Esophagus muscularis mucosa (tissue), 3 donors: ENCODE measurements at regions not wholly inside any gene's neighbourhood (a gene's known extent, or its start where the extent isn't known, plus 50 kb on each side); places are given as distances from the start of the nearest gene placed in this dataset.

ENCODE experiments used
- CTCF ChIP-seq, 3 experiments: fragments of 200-600 bp in 2 of 3; fragments of 450-650 bp in 1 of 3; sonication (generic) in 2 of 3; IDR thresholded peaks; one replicate each; pipeline ENCODE4 v1.5.1; 2017 to 2019; ENCODE audit warnings: antibody characterized with exemption in 3 of 3, mild to moderate bottlenecking in 2 of 3, moderate library complexity in 1 of 3
- POLR2A ChIP-seq: fragments of 450-650 bp; IDR thresholded peaks from one replicate; pipeline ENCODE4 v1.6.1; 2017; ENCODE audit warnings: antibody characterized with exemption, moderate library complexity, mild to moderate bottlenecking, low read depth

- TF ChIP-seq CTCF (IDR thresholded peaks at IDR 0.05) (no peak), POLR2A (no peak)
These were observed 509.8 kb upstream of the RAG2 start for GRCh38 chr11:37107831-37108230.
